Gastrocnemius medialis (tissue), 4 donors: ENCODE measurements at regions not wholly inside any gene's neighbourhood (a gene's known extent, or its start where the extent isn't known, plus 50 kb on each side); places are given as distances from the start of the nearest gene placed in this dataset.

Source experiments
- ATAC-seq, 2 donors: fragments of 150-250 bp; one replicate each; pipeline ENCODE4 v1.9.1; 2016
- DNase-seq, 2 donors: peaks; one replicate each; pipeline ENCODE4 v3.0.0-alpha.2; 2019
- H3K27ac ChIP-seq, 4 donors: fragments of 200-600 bp; sonication (generic); 1 replicate in 1 of 4; 2 replicates in 3 of 4; pipeline ENCODE4 v1.5.1; 2016 to 2018; ENCODE audit warnings: mild to moderate bottlenecking in 2 of 4, moderate library complexity in 1 of 4
- H3K27me3 ChIP-seq, 3 donors: fragments of 200-600 bp; sonication (generic) in 2 of 3; 1 replicate in 1 of 3; 2 replicates in 2 of 3; pipeline versions ENCODE4 v1.5.1 to v1.6.0; 2016 to 2019; ENCODE audit warnings: mild to moderate bottlenecking in 1 of 3, moderate library complexity in 1 of 3
- H3K36me3 ChIP-seq, 2 donors: fragments of 200-600 bp; sonication (generic) in 1 of 2; one replicate each; pipeline ENCODE4 v1.5.1; 2017 to 2018
- H3K4me1 ChIP-seq, 2 donors: fragments of 200-600 bp; sonication (generic) in 1 of 2; one replicate each; pipeline ENCODE4 v1.5.1; 2016 to 2017; ENCODE audit warnings: mild to moderate bottlenecking in 2 of 2
- H3K4me3 ChIP-seq, 4 donors: fragments of 200-600 bp; sonication (generic) in 3 of 4; 1 replicate in 1 of 4; 2 replicates in 3 of 4; pipeline ENCODE4 v1.5.1; 2016 to 2019; ENCODE audit warnings: mild to moderate bottlenecking in 2 of 4
- H3K9me3 ChIP-seq, 3 donors: fragments of 200-600 bp; sonication (generic) in 2 of 3; 1 replicate in 1 of 3; 2 replicates in 2 of 3; pipeline ENCODE4 v1.5.1; 2016 to 2019
- CTCF ChIP-seq, 5 experiments: fragments of 450-650 bp in 3 of 5; fragments of 200-600 bp in 2 of 5; sonication (generic) in 2 of 5; IDR thresholded peaks in 4 of 5; conservative IDR thresholded peaks in 1 of 5; 1 replicate in 4 of 5; 2 replicates in 1 of 5; pipeline ENCODE4 v1.5.1; 2016 to 2019; ENCODE audit warnings: antibody characterized with exemption in 5 of 5, mild to moderate bottlenecking in 3 of 5, moderate library complexity in 3 of 5
- POLR2A ChIP-seq, 2 donors: fragments of 450-650 bp; IDR thresholded peaks; one replicate each; pipeline ENCODE4 v1.6.1; 2017; ENCODE audit warnings: antibody characterized with exemption in 2 of 2, mild to moderate bottlenecking in 2 of 2, moderate library complexity in 2 of 2
- in situ Hi-C, 4 donors: fragments of 200-750 bp; cut with MboI; loops; one replicate each; pipeline versions ENCODE4 v1.15.0 to v1.8.0; 2017; ENCODE audit warnings: low sequenced_read_pairs in 4 of 4
- intact Hi-C: fragments of 100-400 bp; cut with DNase I; formaldehyde crosslinking; loops from one replicate; pipeline ENCODE4 v1.15.1; 2023; ENCODE audit warnings: low total_unique reads

- no peak for TF ChIP-seq CTCF (IDR thresholded peaks at IDR 0.05 in 4 of 5, conservative IDR thresholded peaks at IDR 0.05 in 1 of 5)
- TF ChIP-seq POLR2A (IDR thresholded peaks at IDR 0.05), result no peak
- Histone ChIP-seq H3K27ac (no peak overlapping the region), H3K4me1 (no peaks in the 10 kb centered on the region), H3K4me3 (no peak overlapping the region), H3K9me3 (no peaks in the 10 kb centered on the region), H3K36me3 (no peaks in the 10 kb centered on the region), H3K27me3 (no peaks in the 10 kb centered on the region)
- in situ Hi-C loops (no loop called here), intact Hi-C loops (no loop called here)
- DNase-seq (no peak), ATAC-seq (no peak)
Observed at GRCh38 chr6:72505446-72505845, 116.4 kb upstream of the KCNQ5 start.

GRCh38 chr6:72519871-72520270, 102.0 kb upstream of the KCNQ5 start:
- ATAC-seq, result no peak
- TF ChIP-seq CTCF (IDR thresholded peaks at IDR 0.05 in 4 of 5, conservative IDR thresholded peaks at IDR 0.05 in 1 of 5), result no peak
- TF ChIP-seq POLR2A (IDR thresholded peaks at IDR 0.05), result no peak
- Histone ChIP-seq H3K9me3 (no peaks in the 10 kb centered on the region), H3K4me3 (no peak overlapping the region), H3K36me3 (no peaks in the 10 kb centered on the region), H3K27me3 (no peaks in the 10 kb centered on the region), H3K27ac (no peak overlapping the region), H3K4me1 (no peaks in the 10 kb centered on the region)
- in situ Hi-C loops, result no loop called here
- intact Hi-C loops, result no loop called here
- no peak for DNase-seq

- DNase-seq, result no peak
- intact Hi-C loops (no loop called here), in situ Hi-C loops (no loop called here)
- Histone ChIP-seq H3K36me3 (no peaks in the 10 kb centered on the region), H3K27me3 (no peaks in the 10 kb centered on the region), H3K9me3 (no peaks in the 10 kb centered on the region), H3K4me1 (no peaks in the 10 kb centered on the region), H3K27ac (no peak overlapping the region), H3K4me3 (no peak overlapping the region)
- ATAC-seq, result no peak
- TF ChIP-seq CTCF (IDR thresholded peaks at IDR 0.05 in 4 of 5, conservative IDR thresholded peaks at IDR 0.05 in 1 of 5) (no peak), POLR2A (IDR thresholded peaks at IDR 0.05) (no peak)
Observed at GRCh38 chr6:72521684-72522083, 100.2 kb upstream of the KCNQ5 start.

- H3K36me3 ChIP-seq, result no peaks in the 10 kb centered on the region
- ATAC-seq (no peak), DNase-seq (no peak)
- intact Hi-C loops (no loop called here), in situ Hi-C loops (no loop called here)
- TF ChIP-seq POLR2A (IDR thresholded peaks at IDR 0.05), result no peak
- TF ChIP-seq CTCF (IDR thresholded peaks at IDR 0.05 in 4 of 5, conservative IDR thresholded peaks at IDR 0.05 in 1 of 5), result no peak
- no peaks in the 10 kb centered on the region for H3K9me3 ChIP-seq
- no peaks in the 10 kb centered on the region for H3K4me1 ChIP-seq
- no peaks in the 10 kb centered on the region for H3K27me3 ChIP-seq
- H3K27ac ChIP-seq, result no peak overlapping the region
- no peak overlapping the region for H3K4me3 ChIP-seq
Observed at GRCh38 chr6:72522735-72523141, 99.1 kb upstream of the KCNQ5 start.

GRCh38 chr6:72524011-72524645, 97.7 kb upstream of the KCNQ5 start:
- in situ Hi-C loops, result no loop called here
- DNase-seq (no peak), ATAC-seq (no peak)
- H3K27ac ChIP-seq, result no peak overlapping the region
- no peaks in the 10 kb centered on the region for H3K9me3 ChIP-seq
- H3K36me3 ChIP-seq, result no peaks in the 10 kb centered on the region
- intact Hi-C loops, result no loop called here
- H3K27me3 ChIP-seq, result no peaks in the 10 kb centered on the region
- H3K4me3 ChIP-seq, result no peak overlapping the region
- TF ChIP-seq CTCF (IDR thresholded peaks at IDR 0.05 in 4 of 5, conservative IDR thresholded peaks at IDR 0.05 in 1 of 5) (no peak), POLR2A (IDR thresholded peaks at IDR 0.05) (no peak)
- no peaks in the 10 kb centered on the region for H3K4me1 ChIP-seq
